H9 (cell line): ENCODE measurements at regions not wholly inside any gene's neighbourhood (a gene's known extent, or its start where the extent isn't known, plus 50 kb on each side); places are given as distances from the start of the nearest gene placed in this dataset.
A peak's percentile ranks its signal among the peaks of the same experiment; 100 is the strongest.

Source experiments
- DNase-seq: peaks from one replicate; pipeline ENCODE4 v3.0.0-alpha.2; 2017
- H2AFZ ChIP-seq: one replicate; pipeline ENCODE4 v1.6.1; 2013; ENCODE audit warnings: mild to moderate bottlenecking, low read length, control low read depth, moderate library complexity
- H2AK5ac ChIP-seq: 2 replicates; pipeline ENCODE4 v1.6.1; 2013; ENCODE audit warnings: low read length, control low read depth, mixed read lengths; ENCODE audit not compliant: insufficient read length
- H2BK120ac ChIP-seq: one replicate; pipeline ENCODE4 v1.6.1; 2013; ENCODE audit warnings: low read depth, mild to moderate bottlenecking, low read length, control low read depth, inconsistent platforms; ENCODE audit not compliant: poor library complexity, severe bottlenecking
- H2BK12ac ChIP-seq: 2 replicates; pipeline ENCODE4 v1.6.1; 2013; ENCODE audit warnings: low read length, control low read depth, mixed read lengths, low read depth; ENCODE audit not compliant: insufficient read length
- H2BK15ac ChIP-seq: 2 replicates; pipeline ENCODE4 v1.6.1; 2013; ENCODE audit warnings: low read depth, low read length, control low read depth
- H2BK20ac ChIP-seq: one replicate; pipeline ENCODE4 v1.6.1; 2013; ENCODE audit warnings: low read depth, mild to moderate bottlenecking, low read length, control low read depth, inconsistent platforms; ENCODE audit not compliant: poor library complexity, severe bottlenecking
- H2BK5ac ChIP-seq: 2 replicates; pipeline ENCODE4 v1.6.1; 2013; ENCODE audit warnings: low read length, control low read depth, mixed read lengths; ENCODE audit not compliant: insufficient read length
- H3K14ac ChIP-seq: 2 replicates; pipeline ENCODE4 v1.6.1; 2013; ENCODE audit warnings: low read length, control low read depth; ENCODE audit not compliant: insufficient read depth
- H3K18ac ChIP-seq: 2 replicates; pipeline ENCODE4 v1.6.1; 2013; ENCODE audit warnings: low read depth, mild to moderate bottlenecking, mixed read lengths, low read length, control low read depth; ENCODE audit not compliant: insufficient read length
- H3K23ac ChIP-seq: 2 replicates; pipeline ENCODE4 v1.6.1; 2013; ENCODE audit warnings: low read length, control low read depth, mixed read lengths, low read depth; ENCODE audit not compliant: insufficient read length
- H3K23me2 ChIP-seq: 2 replicates; pipeline ENCODE4 v1.6.1; 2013; ENCODE audit warnings: low read depth, mild to moderate bottlenecking, mixed read lengths, low read length, control low read depth; ENCODE audit not compliant: insufficient read length, poor library complexity, severe bottlenecking
- H3K27ac ChIP-seq: 2 replicates; pipeline ENCODE4 v1.5.1; 2013; ENCODE audit warnings: low read length, control low read depth, mixed read lengths, low read depth; ENCODE audit not compliant: insufficient read length
- H3K27me3 ChIP-seq: 2 replicates; pipeline ENCODE4 v1.6.1; 2013; ENCODE audit warnings: low read length, control low read depth, inconsistent platforms; ENCODE audit not compliant: insufficient read depth
- H3K4ac ChIP-seq: 2 replicates; pipeline ENCODE4 v1.6.1; 2013; ENCODE audit warnings: low read depth, mild to moderate bottlenecking, control low read depth, inconsistent platforms, low read length, moderate library complexity
- H3K4me1 ChIP-seq: 2 replicates; pipeline ENCODE4 v1.6.1; 2013; ENCODE audit warnings: low read length, control low read depth, inconsistent platforms; ENCODE audit not compliant: insufficient read depth
- H3K4me2 ChIP-seq: 2 replicates; pipeline ENCODE4 v1.6.1; 2013; ENCODE audit warnings: low read length, control low read depth, mixed read lengths; ENCODE audit not compliant: insufficient read length, insufficient read depth
- H3K56ac ChIP-seq: 2 replicates; pipeline ENCODE4 v1.6.1; 2013; ENCODE audit warnings: low read depth, mild to moderate bottlenecking, mixed read lengths, low read length, control low read depth; ENCODE audit not compliant: insufficient read length
- H3K79me1 ChIP-seq: 2 replicates; pipeline ENCODE4 v1.6.1; 2013; ENCODE audit warnings: low read depth, mild to moderate bottlenecking, moderate library complexity, low read length, control low read depth, inconsistent platforms; ENCODE audit not compliant: insufficient read depth, poor library complexity, severe bottlenecking
- H3K79me2 ChIP-seq: 2 replicates; pipeline ENCODE4 v1.6.1; 2013; ENCODE audit warnings: low read length, control low read depth, inconsistent platforms; ENCODE audit not compliant: insufficient read depth
- H3K9ac ChIP-seq: 2 replicates; pipeline ENCODE4 v1.6.1; 2013; ENCODE audit warnings: low read length, control low read depth, mixed read lengths; ENCODE audit not compliant: insufficient read length; ENCODE audit errors: extremely low read depth
- H3K9me3 ChIP-seq: one replicate; pipeline ENCODE4 v1.6.1; 2013; ENCODE audit warnings: low read depth, low read length, inconsistent platforms; ENCODE audit not compliant: control insufficient read depth
- H3T11ph ChIP-seq: one replicate; pipeline ENCODE4 v1.6.1; 2013; ENCODE audit warnings: mild to moderate bottlenecking, low read length, control low read depth, inconsistent platforms
- H4K20me1 ChIP-seq: one replicate; pipeline ENCODE4 v1.6.1; 2013; ENCODE audit not compliant: control insufficient read depth, insufficient read length, insufficient read depth
- H4K5ac ChIP-seq: 2 replicates; pipeline ENCODE4 v1.6.1; 2013; ENCODE audit warnings: low read depth, mild to moderate bottlenecking, mixed read lengths, low read length, control low read depth; ENCODE audit not compliant: insufficient read length
- H4K8ac ChIP-seq: replicated peaks from 2 replicates; pipeline ENCODE4 v1.6.1; 2013; ENCODE audit warnings: low read length, control low read depth, mixed read lengths, low read depth; ENCODE audit not compliant: insufficient read length
- H4K91ac ChIP-seq: 2 replicates; pipeline ENCODE4 v1.6.1; 2013; ENCODE audit warnings: low read depth, mild to moderate bottlenecking, moderate library complexity, mixed read lengths, low read length, control low read depth; ENCODE audit not compliant: insufficient read length
- H3K27ac Mint-ChIP-seq, 3 experiments: 2 replicates in 2 of 3; 3 replicates in 1 of 3; pipeline ENCODE4 v1.8.0; 2020 to 2021; ENCODE audit warnings: mixed read lengths in 3 of 3, mild to moderate bottlenecking in 1 of 3, moderate library complexity in 1 of 3
- H3K27me3 Mint-ChIP-seq: 2 replicates; pipeline ENCODE4 v1.8.0; 2021; ENCODE audit warnings: low read depth, mild to moderate bottlenecking, moderate library complexity, mixed read lengths
- H3K36me3 Mint-ChIP-seq, 3 experiments: 2 replicates in 2 of 3; 3 replicates in 1 of 3; pipeline ENCODE4 v1.8.0; 2020 to 2021; ENCODE audit warnings: low read depth in 3 of 3, mixed read lengths in 3 of 3; ENCODE audit not compliant: insufficient read depth in 1 of 3
- H3K4me1 Mint-ChIP-seq, 2 experiments: 2 replicates each; pipeline ENCODE4 v1.8.0; 2020; ENCODE audit warnings: mixed read lengths in 2 of 2
- H3K4me3 Mint-ChIP-seq, 2 experiments: 2 replicates in 1 of 2; 3 replicates in 1 of 2; pipeline ENCODE4 v1.8.0; 2020 to 2021; ENCODE audit warnings: mild to moderate bottlenecking in 2 of 2, mixed read lengths in 2 of 2, moderate library complexity in 1 of 2
- H3K9me3 Mint-ChIP-seq, 2 experiments: 2 replicates in 1 of 2; 3 replicates in 1 of 2; pipeline ENCODE4 v1.8.0; 2020; ENCODE audit warnings: mild to moderate bottlenecking in 2 of 2, mixed read lengths in 2 of 2, moderate library complexity in 1 of 2
- WGBS: extraction: QIAGEN DNeasy Blood & Tissue Kit; methylation state at CpG from one replicate; pipeline ENCODE4 v1.1.7; 2013; ENCODE audit warnings: missing lambda C conversion rate, low lambda C conversion rate, mixed read lengths; ENCODE audit not compliant: insufficient read length; ENCODE audit errors: extremely low coverage; 5-methylcytosine and 5-hydroxymethylcytosine counted together
- TF ChIP-seq, protein P1 (sequence below): fragments of 200-600 bp; sonication (generic); conservative IDR thresholded peaks from 3 replicates; pipeline ENCODE4 v1.8.0; 2021; ENCODE audit warnings: antibody characterized with exemption, mild to moderate bottlenecking

DNA sequence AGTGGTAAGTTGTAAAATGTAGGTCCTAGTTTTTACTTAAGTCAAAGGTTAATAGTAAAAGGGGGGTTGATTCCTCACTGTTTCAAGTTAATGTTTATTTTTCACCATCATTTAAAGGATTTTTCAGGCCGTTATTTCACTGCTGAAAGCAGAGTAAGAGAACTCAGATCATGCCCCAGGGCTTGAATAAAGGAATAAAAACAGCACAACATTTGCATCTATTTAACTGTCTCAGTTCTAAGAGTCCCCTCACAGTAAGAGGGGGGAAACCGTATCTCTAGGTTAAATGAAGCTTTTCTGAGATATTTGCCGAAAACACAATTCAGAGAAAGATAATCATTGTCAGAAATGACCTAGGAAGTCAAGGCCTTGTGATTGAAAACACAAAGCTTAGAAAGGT is 138.2 kb upstream of the KCTD1 start:
- H4K20me1 ChIP-seq: no peaks in the 10 kb centered on the region
- no peak overlapping the region for H2BK20ac ChIP-seq
- Mint-ChIP-seq H3K27me3 (peaks cover 8% of the 10 kb centered on the region), H3K4me1 (peaks cover 23 to 34% of the 10 kb centered on the region in 2 experiments), H3K4me3 (no peak overlapping the region), H3K9me3 (peaks cover 2 to 3% of the 10 kb centered on the region in 2 experiments; a peak in 4 of 5 replicates), H3K27ac (peak overlapping the region in 1 of 3 experiments; percentile 60; a peak in 2 of 7 replicates), H3K36me3 (peaks cover 0 to 2% (median 1%) of the 10 kb centered on the region in 3 experiments; a peak in 1 of 7 replicates)
- H2BK120ac ChIP-seq: no peak overlapping the region
- no peak overlapping the region for H3K56ac ChIP-seq
- H4K5ac ChIP-seq: no peak overlapping the region
- no peaks in the 10 kb centered on the region for H3K79me1 ChIP-seq
- H3K23ac ChIP-seq: no peak overlapping the region
- WGBS: no CpG with 5 or more reads among the region's 3 CpGs
- DNase-seq: no peak
- H3K9ac ChIP-seq: no peak overlapping the region
- no peak overlapping the region for H3K14ac ChIP-seq
- H4K8ac ChIP-seq: no peak overlapping the region
- no peaks in the 10 kb centered on the region for H3K23me2 ChIP-seq
- H2AFZ ChIP-seq: no peak overlapping the region
- no peak overlapping the region for H3K4me2 ChIP-seq
- H3K9me3 ChIP-seq: no peaks in the 10 kb centered on the region
- no peak overlapping the region for H4K91ac ChIP-seq
- H3K27ac ChIP-seq: no peak overlapping the region
- no peaks in the 10 kb centered on the region for H3K79me2 ChIP-seq
- H2BK15ac ChIP-seq: no peak overlapping the region
- no peak overlapping the region for H2BK12ac ChIP-seq
- no peaks in the 10 kb centered on the region for H3K4me1 ChIP-seq
- TF ChIP-seq, protein P1, sequence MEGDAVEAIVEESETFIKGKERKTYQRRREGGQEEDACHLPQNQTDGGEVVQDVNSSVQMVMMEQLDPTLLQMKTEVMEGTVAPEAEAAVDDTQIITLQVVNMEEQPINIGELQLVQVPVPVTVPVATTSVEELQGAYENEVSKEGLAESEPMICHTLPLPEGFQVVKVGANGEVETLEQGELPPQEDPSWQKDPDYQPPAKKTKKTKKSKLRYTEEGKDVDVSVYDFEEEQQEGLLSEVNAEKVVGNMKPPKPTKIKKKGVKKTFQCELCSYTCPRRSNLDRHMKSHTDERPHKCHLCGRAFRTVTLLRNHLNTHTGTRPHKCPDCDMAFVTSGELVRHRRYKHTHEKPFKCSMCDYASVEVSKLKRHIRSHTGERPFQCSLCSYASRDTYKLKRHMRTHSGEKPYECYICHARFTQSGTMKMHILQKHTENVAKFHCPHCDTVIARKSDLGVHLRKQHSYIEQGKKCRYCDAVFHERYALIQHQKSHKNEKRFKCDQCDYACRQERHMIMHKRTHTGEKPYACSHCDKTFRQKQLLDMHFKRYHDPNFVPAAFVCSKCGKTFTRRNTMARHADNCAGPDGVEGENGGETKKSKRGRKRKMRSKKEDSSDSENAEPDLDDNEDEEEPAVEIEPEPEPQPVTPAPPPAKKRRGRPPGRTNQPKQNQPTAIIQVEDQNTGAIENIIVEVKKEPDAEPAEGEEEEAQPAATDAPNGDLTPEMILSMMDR: no peak
- H3K27me3 ChIP-seq: no peaks in the 10 kb centered on the region
- H3K18ac ChIP-seq: no peak overlapping the region
- H2AK5ac ChIP-seq: no peak overlapping the region
- no peak overlapping the region for H2BK5ac ChIP-seq
- no peak overlapping the region for H3K4ac ChIP-seq
- no peak overlapping the region for H3T11ph ChIP-seq
